Neural cell (in vitro differentiated cells): ENCODE measurements at regions not wholly inside any gene's neighbourhood (a gene's known extent, or its start where the extent isn't known, plus 50 kb on each side); places are given as distances from the start of the nearest gene placed in this dataset.

Experiments
- H2AFZ ChIP-seq: fragments of 200-600, 300-800 bp; sonication (generic), shearing (Covaris generic); 2 replicates; pipeline ENCODE4 v1.6.0; 2014; ENCODE audit warnings: low read depth, mild to moderate bottlenecking, antibody characterized with exemption, low read length, moderate library complexity
- H3F3A ChIP-seq: fragments of 200-600 bp; shearing (Covaris generic); 2 replicates; pipeline ENCODE4 v1.6.1; 2016; ENCODE audit warnings: mild to moderate bottlenecking, moderate library complexity, mixed read lengths, antibody characterized with exemption, low read length; ENCODE audit not compliant: insufficient read depth, poor library complexity, severe bottlenecking
- H3K27ac ChIP-seq: fragments of 200-600, 300-800 bp; sonication (generic), shearing (Covaris generic); 2 replicates; pipeline ENCODE4 v1.5.1; 2014; ENCODE audit warnings: mild to moderate bottlenecking, low read length, moderate library complexity
- H3K27me3 ChIP-seq: fragments of 300-800, 200-600 bp; sonication (generic), shearing (Covaris generic); 2 replicates; pipeline ENCODE4 v1.6.0; 2014; ENCODE audit warnings: mild to moderate bottlenecking, low read depth, low read length, moderate library complexity; ENCODE audit not compliant: insufficient read depth
- H3K36me3 ChIP-seq: fragments of 300-800, 200-600 bp; sonication (generic), shearing (Covaris generic); 2 replicates; pipeline ENCODE4 v1.5.1; 2014; ENCODE audit warnings: mild to moderate bottlenecking, antibody characterized with exemption, low read length, moderate library complexity; ENCODE audit not compliant: insufficient read depth
- H3K4me2 ChIP-seq: fragments of 300-800, 200-600 bp; sonication (generic), shearing (Covaris generic); 2 replicates; pipeline ENCODE4 v1.6.0; 2014; ENCODE audit warnings: mild to moderate bottlenecking, low read length
- H3K4me3 ChIP-seq: fragments of 300-800, 200-600 bp; sonication (generic), shearing (Covaris generic); 2 replicates; pipeline ENCODE4 v1.5.1; 2014; ENCODE audit warnings: mild to moderate bottlenecking, low read length, moderate library complexity
- H3K79me2 ChIP-seq: fragments of 200-600 bp; shearing (Covaris generic); replicated peaks from 2 replicates; pipeline ENCODE4 v1.6.0; 2014; ENCODE audit warnings: mild to moderate bottlenecking, low read length, moderate library complexity; ENCODE audit not compliant: insufficient read depth
- H3K9ac ChIP-seq: fragments of 300-800, 200-600 bp; sonication (generic), shearing (Covaris generic); 2 replicates; pipeline ENCODE4 v1.6.1; 2016; ENCODE audit warnings: mild to moderate bottlenecking, low read length, mixed read lengths
- H3K9me2 ChIP-seq: fragments of 200-600 bp; shearing (Covaris generic); 2 replicates; pipeline ENCODE4 v1.6.1; 2016; ENCODE audit warnings: mild to moderate bottlenecking, low read length, mixed read lengths; ENCODE audit not compliant: insufficient read depth
- H3K9me3 ChIP-seq: fragments of 200-600, 300-800 bp; sonication (generic), shearing (Covaris generic); 2 replicates; pipeline ENCODE4 v1.6.1; 2016; ENCODE audit warnings: mild to moderate bottlenecking, mixed run types, low read length, moderate library complexity, mixed read lengths
- H4K20me1 ChIP-seq: fragments of 200-600 bp; shearing (Covaris generic); 2 replicates; pipeline ENCODE4 v1.6.1; 2016; ENCODE audit warnings: mild to moderate bottlenecking, mixed run types; ENCODE audit not compliant: insufficient read depth
- CTCF ChIP-seq: fragments of 450-650 bp; IDR thresholded peaks from 2 replicates; pipeline ENCODE4 v1.5.1; 2014; ENCODE audit warnings: antibody characterized with exemption, mild to moderate bottlenecking, moderate library complexity; ENCODE audit not compliant: poor library complexity, severe bottlenecking
- EP300 ChIP-seq: fragments of 450-650 bp; conservative IDR thresholded peaks from 2 replicates; pipeline ENCODE4 v1.6.1; 2014; ENCODE audit warnings: antibody characterized with exemption, mild to moderate bottlenecking, moderate library complexity; ENCODE audit not compliant: poor library complexity, severe bottlenecking
- EZH2 ChIP-seq: fragments of 200-600, 300-800 bp; shearing (Covaris generic), sonication (generic); IDR thresholded peaks from 2 replicates; pipeline ENCODE4 v1.6.1; 2014; ENCODE audit warnings: antibody characterized with exemption, low read length, borderline replicate concordance, mild to moderate bottlenecking; ENCODE audit not compliant: insufficient read depth, poor library complexity, severe bottlenecking
- MXI1 ChIP-seq: fragments of 450-650 bp; conservative IDR thresholded peaks from 2 replicates; pipeline ENCODE4 v1.6.1; 2014; ENCODE audit warnings: antibody characterized with exemption, mild to moderate bottlenecking; ENCODE audit not compliant: poor library complexity, severe bottlenecking
- POLR2AphosphoS5 ChIP-seq: IDR thresholded peaks from 2 replicates; pipeline ENCODE4 v1.6.1; 2012
- RAD21 ChIP-seq: fragments of 450-650 bp; conservative IDR thresholded peaks from 2 replicates; pipeline ENCODE4 v1.6.1; 2014; ENCODE audit warnings: antibody characterized with exemption, mild to moderate bottlenecking, moderate library complexity
- SMC3 ChIP-seq: fragments of 450-650 bp; conservative IDR thresholded peaks from 2 replicates; pipeline ENCODE4 v1.6.1; 2014; ENCODE audit warnings: antibody characterized with exemption, mild to moderate bottlenecking, moderate library complexity; ENCODE audit not compliant: poor library complexity
- TAF1 ChIP-seq: IDR thresholded peaks from 2 replicates; pipeline ENCODE4 v1.6.1; 2012; ENCODE audit warnings: low read depth
- TF ChIP-seq, protein P1 (sequence below): IDR thresholded peaks from 2 replicates; pipeline ENCODE4 v1.6.1; 2012; ENCODE audit warnings: borderline replicate concordance

GRCh38 chr7:51802718-51803117 lies 486.1 kb upstream of the COBL start:
- Histone ChIP-seq H3K4me2 (peak overlapping the region; percentile 4), H3K27ac (peak overlapping the region; percentile 49), H3K9ac (no peak overlapping the region), H3K9me3 (no peaks in the 10 kb centered on the region), H3K27me3 (no peaks in the 10 kb centered on the region), H3K9me2 (no peaks in the 10 kb centered on the region), H4K20me1 (no peaks in the 10 kb centered on the region), H3F3A (no peaks in the 10 kb centered on the region), H2AFZ (no peak overlapping the region), H3K4me3 (peak overlapping the region; percentile 10), H3K36me3 (no peaks in the 10 kb centered on the region), H3K79me2 (no peaks in the 10 kb centered on the region)
- TF ChIP-seq RAD21 (no peak), EP300 (peak; percentile 23)

GRCh38 chr7:51797371-51797770 lies 480.8 kb upstream of the COBL start:
- H3F3A ChIP-seq: no peaks in the 10 kb centered on the region
- no peaks in the 10 kb centered on the region for H3K36me3 ChIP-seq
- TF ChIP-seq TAF1: no peak
- TF ChIP-seq RAD21: no peak
- TF ChIP-seq MXI1: no peak
- no peak for TF ChIP-seq POLR2AphosphoS5
- no peak for TF ChIP-seq EZH2
- TF ChIP-seq, protein P1, sequence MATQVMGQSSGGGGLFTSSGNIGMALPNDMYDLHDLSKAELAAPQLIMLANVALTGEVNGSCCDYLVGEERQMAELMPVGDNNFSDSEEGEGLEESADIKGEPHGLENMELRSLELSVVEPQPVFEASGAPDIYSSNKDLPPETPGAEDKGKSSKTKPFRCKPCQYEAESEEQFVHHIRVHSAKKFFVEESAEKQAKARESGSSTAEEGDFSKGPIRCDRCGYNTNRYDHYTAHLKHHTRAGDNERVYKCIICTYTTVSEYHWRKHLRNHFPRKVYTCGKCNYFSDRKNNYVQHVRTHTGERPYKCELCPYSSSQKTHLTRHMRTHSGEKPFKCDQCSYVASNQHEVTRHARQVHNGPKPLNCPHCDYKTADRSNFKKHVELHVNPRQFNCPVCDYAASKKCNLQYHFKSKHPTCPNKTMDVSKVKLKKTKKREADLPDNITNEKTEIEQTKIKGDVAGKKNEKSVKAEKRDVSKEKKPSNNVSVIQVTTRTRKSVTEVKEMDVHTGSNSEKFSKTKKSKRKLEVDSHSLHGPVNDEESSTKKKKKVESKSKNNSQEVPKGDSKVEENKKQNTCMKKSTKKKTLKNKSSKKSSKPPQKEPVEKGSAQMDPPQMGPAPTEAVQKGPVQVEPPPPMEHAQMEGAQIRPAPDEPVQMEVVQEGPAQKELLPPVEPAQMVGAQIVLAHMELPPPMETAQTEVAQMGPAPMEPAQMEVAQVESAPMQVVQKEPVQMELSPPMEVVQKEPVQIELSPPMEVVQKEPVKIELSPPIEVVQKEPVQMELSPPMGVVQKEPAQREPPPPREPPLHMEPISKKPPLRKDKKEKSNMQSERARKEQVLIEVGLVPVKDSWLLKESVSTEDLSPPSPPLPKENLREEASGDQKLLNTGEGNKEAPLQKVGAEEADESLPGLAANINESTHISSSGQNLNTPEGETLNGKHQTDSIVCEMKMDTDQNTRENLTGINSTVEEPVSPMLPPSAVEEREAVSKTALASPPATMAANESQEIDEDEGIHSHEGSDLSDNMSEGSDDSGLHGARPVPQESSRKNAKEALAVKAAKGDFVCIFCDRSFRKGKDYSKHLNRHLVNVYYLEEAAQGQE: no peak
- TF ChIP-seq CTCF: no peak
- TF ChIP-seq EP300: no peak
- TF ChIP-seq SMC3: no peak
- H3K27me3 ChIP-seq: no peaks in the 10 kb centered on the region
- H3K79me2 ChIP-seq: no peaks in the 10 kb centered on the region
- no peak overlapping the region for H3K4me2 ChIP-seq
- no peak overlapping the region for H2AFZ ChIP-seq
- H4K20me1 ChIP-seq: no peaks in the 10 kb centered on the region
- no peak overlapping the region for H3K9ac ChIP-seq
- H3K4me3 ChIP-seq: no peak overlapping the region
- no peaks in the 10 kb centered on the region for H3K9me2 ChIP-seq
- no peak overlapping the region for H3K27ac ChIP-seq
- no peaks in the 10 kb centered on the region for H3K9me3 ChIP-seq

DNA sequence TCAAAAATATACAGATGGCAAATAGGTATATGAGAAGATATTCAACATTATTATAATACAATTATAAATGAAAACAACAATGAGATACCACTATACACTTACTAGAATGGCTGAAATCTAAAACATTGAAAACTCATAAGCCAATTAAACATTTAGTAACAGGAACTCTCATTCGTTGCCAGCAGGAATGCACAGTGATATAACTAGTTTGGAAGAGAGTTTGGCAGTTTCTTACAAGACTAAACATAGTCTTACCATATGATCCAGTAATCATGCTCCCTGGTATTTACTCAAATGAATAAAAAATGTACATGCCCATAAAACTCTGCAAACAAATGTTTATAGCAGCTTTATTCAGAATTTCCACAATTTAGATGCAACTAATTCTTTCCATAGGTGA lies 476.2 kb upstream of the COBL start:
- H3K9me2 ChIP-seq: no peaks in the 10 kb centered on the region
- no peaks in the 10 kb centered on the region for H3K36me3 ChIP-seq
- H2AFZ ChIP-seq: no peak overlapping the region
- no peak for TF ChIP-seq SMC3
- no peak for TF ChIP-seq POLR2AphosphoS5
- no peak for TF ChIP-seq TAF1
- TF ChIP-seq EP300: no peak
- H3K4me2 ChIP-seq: no peak overlapping the region
- no peak overlapping the region for H3K27ac ChIP-seq
- H3F3A ChIP-seq: no peaks in the 10 kb centered on the region
- H4K20me1 ChIP-seq: no peaks in the 10 kb centered on the region
- H3K4me3 ChIP-seq: no peak overlapping the region
- no peaks in the 10 kb centered on the region for H3K27me3 ChIP-seq
- H3K79me2 ChIP-seq: no peaks in the 10 kb centered on the region
- no peaks in the 10 kb centered on the region for H3K9me3 ChIP-seq
- H3K9ac ChIP-seq: no peak overlapping the region
